Tongue (tissue), 1 donor: ENCODE measurements at regions not wholly inside any gene's neighbourhood (a gene's known extent, or its start where the extent isn't known, plus 50 kb on each side); places are given as distances from the start of the nearest gene placed in this dataset.
"Not testable (repeated sequence)": the region's sequence is repeated elsewhere in the genome, so short reads cannot be mapped to it uniquely, and the experiment has no call there.

Source experiments
- DNase-seq: peaks from one replicate; pipeline ENCODE4 v3.0.0-alpha.2; 2015

DNA sequence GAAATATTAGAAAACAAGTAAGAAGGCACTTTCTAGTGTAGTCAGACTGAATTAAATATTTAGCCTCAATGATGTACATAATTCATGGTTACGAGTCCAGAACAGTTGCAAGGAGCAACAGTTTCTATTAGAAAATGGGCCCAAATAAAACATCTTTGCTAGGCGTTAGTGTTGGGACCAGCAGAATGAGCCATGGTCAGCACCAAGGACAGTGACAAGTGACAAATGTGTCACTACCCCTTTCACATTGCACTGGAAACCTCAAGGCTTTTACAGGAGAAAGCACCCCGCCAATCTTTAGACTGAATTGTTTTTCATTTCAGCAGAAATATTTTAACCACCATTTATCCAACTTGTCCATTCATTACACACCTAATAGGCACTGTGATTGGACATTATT, 301.3 kb upstream of the ADCY2 start:
- peak; percentile 54 for DNase-seq

DNA sequence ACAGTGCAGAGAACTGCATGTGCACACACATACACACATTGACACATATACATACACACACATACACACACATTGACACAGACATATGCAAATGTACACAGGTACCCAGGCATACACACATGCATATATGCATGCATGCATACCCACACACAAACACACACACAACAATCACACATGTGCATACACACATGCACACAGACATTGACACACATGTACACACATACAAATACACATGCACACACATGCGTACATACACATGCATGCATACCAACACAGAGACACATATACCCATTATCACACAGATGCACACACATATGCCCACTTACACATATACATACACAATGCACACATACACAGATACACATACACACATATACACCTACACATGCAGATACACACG, 299.6 kb upstream of the ADCY2 start:
- DNase-seq: no peak

DNA sequence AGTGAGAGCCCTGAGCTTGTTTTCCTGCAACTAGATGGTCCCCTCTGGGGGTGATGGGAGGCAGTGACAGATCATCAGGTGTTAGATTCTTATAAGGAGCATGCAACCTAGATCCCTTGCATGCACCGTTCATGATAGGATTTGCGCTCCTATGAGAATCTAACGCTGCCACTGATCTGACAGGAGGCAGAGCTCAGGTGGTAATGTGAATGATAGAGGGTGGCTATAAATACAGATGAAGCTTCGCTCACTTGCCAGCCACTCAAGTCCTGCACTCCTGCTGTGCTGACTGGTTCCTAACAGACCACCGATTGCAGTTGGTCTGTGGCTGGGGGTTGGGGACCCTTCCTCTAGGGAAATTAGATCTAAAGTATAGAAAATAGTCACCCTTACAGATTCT, 290.6 kb upstream of the ADCY2 start:
- no peak for DNase-seq

DNA sequence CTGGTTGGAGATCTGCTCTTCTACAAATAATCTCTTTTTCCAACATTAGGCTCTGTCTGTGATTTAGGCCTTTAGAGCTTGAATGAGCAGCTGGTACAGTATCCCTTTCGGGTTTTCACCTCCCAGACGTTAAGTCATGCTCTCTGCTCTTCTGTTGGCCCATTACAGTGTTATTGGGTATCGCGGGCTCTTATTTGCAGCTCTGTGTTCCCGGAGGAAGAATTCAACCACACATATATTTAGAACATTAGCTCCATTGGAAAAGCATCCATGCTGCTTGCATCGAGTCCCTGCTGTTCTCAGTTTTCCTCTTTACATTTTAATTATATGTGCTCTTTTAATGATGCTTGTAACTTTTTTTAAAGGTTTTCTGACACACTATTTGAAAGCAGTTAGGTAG, 278.0 kb upstream of the ADCY2 start:
- no peak for DNase-seq

DNA sequence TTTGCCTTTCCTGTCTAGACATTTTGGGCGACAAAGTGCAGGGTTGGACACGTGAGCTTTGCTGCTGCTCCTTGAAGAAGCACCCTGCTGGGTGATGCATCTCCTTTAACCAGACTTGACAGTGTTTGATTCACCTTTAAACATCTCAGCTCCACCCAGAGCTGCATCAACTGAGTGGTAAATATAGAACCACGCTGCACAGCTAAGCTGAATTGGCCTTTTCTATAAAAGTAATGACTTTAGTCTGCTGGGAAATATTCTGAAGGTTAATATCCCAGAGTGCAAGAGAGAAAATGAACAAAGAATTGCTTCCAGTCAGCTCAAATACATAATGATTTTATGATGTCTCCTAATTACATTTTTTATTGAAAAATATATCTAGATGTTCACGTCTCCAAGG, 264.3 kb upstream of the ADCY2 start:
- DNase-seq: no peak

DNA sequence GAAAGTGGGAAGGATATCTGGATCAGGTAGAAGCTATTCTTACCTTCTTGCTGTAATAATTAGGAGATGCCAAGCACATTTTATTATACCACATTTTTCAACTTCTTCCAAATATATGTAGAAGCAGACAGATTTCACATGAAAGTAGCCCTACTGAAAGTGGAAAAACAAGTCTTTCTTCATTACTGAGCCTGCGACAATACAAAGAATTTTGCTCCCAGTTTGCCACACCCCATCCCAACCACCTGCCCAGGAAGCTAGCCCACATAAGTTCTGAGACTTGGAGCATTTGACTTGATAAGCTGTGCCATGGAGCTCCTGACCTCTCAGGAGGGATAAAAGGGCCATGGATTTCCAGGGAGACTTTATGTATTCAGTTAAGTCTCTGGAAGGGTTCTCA, 249.1 kb upstream of the ADCY2 start:
- peak; percentile 13 for DNase-seq

DNA sequence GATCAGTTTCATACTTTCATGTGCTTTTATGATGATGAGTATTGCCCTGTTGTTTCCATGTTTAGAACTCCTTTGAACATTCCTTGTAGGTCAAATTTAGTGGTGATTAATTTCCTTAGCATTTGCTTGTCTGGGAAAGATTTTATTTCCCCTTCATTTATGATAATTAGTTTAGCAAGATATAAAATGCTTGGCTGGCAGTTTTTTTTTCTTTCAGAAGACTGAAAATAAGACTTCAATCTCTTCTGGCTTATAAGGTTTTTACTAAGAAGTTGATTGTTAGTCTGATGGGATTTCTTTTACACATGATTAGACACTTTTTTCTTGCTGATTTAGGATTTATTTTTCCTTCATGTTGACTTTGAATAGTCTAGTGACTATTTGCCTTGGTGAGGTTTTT, 238.9 kb upstream of the ADCY2 start:
- DNase-seq: no peak

DNA sequence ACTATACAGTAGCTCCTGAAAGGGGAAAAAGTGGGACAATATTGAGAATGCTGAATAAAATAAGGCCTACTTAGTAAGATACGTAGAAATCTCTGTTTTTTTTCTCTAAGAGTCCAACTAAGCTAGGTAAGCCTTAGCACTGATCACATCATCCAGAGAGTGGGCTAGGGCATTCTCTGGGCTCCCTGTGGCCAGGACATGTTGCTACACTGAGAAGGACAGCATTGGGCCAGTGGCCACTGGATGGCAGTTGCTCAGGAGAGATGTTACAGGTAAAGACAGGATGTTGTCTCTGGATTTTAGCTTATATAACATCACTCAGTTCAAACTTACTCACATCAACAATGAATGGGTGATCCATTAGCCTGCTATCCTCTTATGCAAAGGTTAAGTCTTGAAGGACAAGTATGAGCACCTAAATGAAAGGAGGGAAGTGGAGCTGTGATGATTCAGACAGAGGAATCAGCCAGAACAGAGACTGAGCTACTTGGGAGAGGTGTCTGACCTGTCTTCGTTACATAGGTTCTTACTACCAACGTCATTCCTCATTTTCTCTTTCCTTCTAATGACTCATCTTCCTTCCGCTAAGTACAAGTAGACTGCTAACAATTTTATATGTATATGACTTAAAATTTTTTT, 226.6 kb upstream of the ADCY2 start:
- no peak for DNase-seq

DNA sequence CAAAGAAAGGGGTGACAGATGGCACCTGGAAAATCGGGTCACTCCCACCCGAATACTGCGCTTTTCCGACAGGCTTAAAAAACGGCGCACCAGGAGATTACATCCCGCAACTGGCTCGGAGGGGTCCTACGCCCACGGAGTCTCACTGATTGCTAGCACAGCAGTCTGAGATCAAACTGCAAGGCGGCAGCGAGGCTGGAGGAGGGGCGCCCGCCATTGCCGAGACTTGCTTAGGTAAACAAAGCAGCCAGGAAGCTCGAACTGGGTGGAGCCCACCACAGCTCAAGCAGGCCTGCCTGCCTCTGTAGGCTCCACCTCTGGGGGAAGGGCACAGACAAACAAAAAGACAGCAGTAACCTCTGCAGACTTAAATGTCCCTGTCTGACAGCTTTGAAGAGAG, 225.2 kb upstream of the ADCY2 start:
- DNase-seq: not testable (repeated sequence)

DNA sequence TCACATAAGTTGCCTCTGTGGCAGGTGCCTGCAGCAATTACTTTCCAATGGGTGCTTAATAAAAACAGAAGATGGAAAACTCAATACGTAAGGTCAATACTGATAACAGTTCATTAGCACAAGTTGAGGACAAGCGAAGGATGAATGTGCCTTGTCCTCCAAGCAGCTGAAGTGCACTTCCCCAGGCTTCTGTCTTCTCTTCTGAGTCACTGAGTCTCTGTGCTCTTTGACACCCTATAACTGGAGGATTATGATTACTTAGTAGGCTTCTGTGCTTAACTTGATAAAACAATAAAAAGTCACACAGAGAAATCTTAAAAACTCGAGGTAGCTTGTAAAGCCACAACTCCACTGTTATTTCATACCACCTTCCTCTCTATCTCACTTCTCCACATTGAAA, 216.6 kb upstream of the ADCY2 start:
- DNase-seq: no peak

DNA sequence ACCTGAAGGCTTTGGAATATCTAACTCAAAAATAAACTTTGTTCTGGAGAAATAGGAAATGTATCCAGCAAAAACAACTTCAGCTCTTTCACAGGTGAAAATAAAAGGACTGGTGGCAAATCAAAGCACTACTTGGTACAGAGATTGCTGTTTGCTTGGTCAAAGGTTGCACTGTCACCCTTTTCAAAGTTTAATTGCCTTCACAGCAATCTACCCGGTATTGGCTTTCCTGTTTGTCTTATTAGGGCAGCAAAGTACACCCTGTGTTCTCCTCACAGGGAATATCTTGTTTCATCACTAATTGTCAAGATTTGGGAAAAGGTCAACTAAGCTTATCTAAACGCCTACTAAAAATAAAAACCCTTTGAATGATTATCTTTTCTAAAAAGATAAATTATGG, 214.1 kb upstream of the ADCY2 start:
- DNase-seq: no peak

DNA sequence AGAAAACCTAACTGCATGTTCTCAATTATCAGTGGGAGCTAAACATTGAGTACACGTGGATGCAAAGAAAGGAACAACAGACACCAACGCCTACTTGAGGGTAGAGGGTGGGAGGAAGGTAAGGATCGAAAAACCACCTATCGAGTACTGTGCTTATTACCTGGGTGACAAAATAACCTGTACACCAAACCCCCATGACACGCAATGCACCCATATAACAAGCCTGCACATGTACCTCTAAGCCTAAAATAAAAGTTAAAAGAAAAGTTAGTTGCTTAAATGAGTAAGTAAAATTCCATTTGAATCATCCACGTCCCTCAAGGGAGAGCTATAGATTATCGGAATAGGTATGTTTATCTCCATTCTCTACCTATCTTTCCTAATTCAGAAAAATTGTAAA, 210.2 kb upstream of the ADCY2 start:
- DNase-seq: no peak

DNA sequence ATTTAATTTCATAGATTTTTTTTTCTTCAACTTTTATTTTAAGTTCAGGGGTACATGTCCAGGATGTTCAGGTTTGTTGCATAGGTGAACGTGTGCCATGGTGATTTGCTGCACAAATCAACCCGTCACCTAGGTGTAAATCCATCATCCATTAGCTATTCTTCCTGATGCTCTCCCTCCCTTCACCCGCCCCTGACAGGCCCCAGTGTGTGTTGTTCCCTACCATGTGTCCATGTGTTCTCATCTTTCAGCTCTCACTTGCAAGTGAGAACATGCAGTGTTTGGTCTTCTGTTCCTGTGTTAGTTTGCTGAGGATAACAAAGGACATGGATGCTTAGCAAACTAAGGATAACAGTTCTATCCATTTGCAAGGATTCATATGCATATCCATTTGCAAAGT, 209.1 kb upstream of the ADCY2 start:
- DNase-seq: no peak

DNA sequence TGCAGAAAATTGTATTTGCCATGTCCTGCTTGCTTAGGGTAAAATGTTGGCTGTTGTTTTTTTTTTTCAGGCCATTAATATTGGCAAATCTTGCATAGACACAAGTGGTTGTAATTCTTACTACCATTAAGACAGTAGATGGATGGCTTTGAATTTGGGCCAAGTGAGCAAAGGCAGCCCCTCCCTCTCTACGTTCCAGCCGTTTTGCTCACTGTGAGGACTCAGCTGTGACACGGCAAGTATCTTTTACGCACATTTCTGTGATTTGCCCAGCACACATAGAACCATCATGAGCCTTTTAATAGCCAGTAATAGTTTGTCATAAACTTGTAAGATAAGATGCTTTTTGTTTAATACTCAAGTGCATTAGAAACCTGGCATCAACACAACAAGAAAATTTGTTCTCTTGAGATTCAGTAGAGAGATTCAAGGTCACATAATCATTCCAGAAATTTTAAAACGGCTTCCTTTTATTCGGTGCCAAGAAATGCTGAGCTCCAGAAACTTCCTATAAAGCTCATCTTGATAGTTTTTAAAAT, 205.2 kb upstream of the ADCY2 start:
- peak; percentile 14 for DNase-seq

DNA sequence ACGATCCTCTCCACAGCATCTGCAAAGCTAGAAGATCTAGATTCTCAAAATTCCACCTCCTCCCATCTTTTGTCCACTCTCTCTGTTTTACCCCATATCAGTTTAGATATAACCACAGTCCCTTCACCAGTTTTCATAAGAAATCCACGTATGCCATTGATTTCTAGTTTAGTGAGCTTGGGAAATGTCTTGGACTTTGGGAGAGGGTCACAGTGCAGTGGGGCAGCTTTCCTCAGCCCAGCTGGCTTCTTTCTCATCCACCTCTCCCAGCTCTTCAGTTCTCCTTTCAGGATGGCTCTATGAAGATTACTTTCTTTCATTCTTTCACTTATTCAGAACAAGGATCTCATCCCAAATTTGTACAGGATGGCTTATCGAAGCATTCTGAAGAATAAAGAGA, 203.9 kb upstream of the ADCY2 start:
- no peak for DNase-seq

DNA sequence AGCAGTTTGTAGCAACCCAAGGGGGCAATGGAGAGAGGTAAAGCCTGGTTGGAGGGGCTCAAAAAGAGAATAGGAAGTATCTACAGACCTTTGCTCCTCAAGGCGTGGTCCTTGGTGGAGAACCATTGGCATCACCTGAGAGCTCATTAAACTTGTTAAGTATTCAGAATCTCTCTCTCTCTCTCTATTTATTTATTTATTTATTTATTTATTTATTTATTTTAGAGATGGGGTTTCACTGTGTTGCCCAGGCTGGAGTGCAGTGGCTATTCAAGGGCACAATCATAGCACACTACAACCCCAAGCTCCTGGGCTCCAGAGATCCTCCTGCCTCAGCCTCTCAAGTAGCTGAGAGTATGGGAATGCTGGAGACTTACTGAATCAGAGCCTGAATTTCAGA, 193.1 kb upstream of the ADCY2 start:
- no peak for DNase-seq

DNA sequence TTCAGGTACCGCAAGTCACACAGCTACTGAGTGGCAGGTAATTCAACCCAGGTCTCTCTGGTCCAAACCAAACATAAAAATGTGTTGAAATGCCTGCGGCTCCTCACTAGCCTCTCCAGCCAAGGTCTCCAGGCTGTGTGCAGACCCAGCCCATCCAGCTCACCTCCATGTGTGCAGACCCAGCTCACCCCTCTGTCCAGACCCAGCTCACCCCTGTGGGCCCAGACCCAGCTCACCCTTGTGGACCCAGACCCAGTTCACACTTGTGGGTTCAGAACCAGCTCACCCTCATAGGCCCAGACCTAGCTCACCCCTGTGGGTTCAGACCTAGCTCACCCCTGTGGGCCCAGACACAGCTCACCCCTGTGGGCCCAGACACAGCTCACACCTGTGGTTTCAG, 188.0 kb upstream of the ADCY2 start:
- no peak for DNase-seq

DNA sequence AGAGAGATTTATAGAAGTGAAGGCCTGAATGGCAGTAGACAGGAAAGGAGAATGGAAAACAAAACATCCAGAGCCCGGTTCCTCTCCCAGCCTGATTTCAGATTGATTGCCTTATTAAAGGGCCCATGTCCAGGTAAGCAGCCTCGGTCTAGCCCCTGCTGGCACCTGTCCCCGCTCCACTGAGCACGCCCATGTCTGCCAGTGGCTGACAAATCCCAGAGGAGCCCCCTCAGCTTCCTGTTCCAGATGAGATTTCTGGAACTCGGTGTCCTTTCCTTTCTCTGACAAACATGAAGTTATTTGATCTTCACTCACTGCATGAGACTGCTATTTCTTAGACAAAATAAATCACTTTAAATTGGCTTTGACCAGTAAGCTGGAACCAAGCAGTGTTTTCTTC, 187.0 kb upstream of the ADCY2 start:
- DNase-seq: no peak

DNA sequence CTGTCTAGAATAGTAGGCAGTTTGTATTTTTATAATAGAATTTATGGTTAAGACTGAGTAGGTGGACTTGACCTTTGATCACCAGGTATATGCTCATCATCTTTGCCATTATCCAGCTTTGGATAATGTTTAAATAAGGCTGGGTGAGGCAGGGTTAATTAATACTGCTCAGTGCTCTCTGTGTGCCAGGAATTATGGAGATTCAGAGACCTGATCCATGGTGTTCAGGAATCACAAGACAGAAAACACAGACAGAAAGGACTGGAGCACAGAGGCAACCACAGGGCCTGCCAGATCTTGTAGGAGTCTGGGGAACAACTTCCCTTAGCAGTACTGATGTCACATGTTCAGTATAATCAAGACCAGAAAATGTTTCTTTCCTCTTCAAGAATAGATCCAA, 186.3 kb upstream of the ADCY2 start:
- DNase-seq: peak; percentile 22

DNA sequence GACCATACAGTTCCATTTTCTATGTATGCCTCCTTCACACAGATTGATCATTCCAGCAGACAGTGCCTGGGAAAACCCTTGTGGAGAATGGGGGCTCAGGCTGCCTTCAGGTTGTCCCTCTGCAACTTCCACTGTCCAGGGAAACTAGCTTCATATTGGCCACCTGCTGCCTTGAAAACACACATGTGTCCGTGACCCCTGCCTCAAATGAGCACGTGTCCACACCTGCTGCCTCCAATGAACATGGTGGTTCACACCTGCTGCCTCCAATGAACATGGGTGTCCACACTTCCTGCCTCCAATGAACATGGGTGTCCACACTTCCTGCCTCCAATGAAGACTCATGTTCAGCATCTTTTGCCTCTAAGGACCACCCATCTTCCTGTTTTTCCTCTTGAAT, 185.4 kb upstream of the ADCY2 start:
- DNase-seq: no peak

DNA sequence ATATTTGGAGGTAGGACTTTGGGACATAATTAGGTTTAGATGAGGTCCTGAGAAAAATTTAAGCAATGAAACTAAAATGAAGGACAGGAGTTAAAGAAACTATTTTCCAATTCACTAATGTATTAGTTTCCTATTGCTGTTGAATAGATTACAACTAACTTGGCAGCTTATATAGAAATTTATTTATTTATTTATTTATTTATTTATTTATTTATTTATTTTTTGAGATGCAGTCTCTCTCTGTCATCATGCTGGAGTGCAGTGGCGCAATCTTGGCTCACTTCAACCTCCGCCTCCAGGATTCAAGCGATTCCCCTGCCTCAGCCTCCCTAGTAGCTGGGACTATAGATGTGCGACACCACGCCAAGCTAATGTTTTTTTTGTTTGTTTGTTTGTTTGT, 182.4 kb upstream of the ADCY2 start:
- DNase-seq: no peak

DNA sequence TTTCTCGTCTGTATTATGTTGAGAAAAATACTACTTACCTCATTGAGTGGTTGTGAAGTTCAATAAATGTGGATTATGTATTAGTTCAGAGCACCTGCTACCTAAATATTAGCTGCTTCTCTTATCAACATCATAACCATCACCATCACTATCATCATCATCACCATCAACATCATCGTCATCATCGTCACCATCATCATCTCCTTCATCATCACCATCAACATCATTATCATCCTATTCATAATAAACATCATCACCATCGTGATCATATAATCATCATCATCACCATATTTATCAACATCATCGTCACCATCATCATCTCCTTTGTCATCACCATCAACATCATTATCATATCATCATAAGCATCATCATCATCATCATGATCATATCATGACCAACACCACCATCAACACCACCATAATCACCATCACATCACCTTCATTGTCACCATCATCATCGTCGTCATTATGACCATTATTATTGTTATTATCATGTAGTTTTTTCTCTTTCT, 181.0 kb upstream of the ADCY2 start:
- DNase-seq: no peak

DNA sequence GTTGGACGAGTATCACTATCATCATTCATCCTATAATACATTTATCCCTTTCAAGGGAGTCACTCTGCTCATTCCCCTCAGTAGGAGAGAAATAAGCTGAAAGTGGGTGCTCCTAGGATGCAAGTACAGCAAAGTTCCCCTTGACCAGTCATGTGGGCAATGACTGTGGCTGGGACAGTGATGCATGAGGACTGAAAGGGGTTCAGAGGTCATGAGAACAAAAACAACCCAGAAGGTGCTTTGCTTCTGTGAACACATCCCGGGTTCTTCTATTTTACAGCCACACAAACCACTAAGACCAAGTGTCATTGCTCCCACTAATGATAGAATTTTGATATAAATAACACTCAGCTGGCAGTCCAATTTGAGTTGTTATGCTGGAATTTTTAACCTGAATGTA, 177.8 kb upstream of the ADCY2 start:
- no peak for DNase-seq

DNA sequence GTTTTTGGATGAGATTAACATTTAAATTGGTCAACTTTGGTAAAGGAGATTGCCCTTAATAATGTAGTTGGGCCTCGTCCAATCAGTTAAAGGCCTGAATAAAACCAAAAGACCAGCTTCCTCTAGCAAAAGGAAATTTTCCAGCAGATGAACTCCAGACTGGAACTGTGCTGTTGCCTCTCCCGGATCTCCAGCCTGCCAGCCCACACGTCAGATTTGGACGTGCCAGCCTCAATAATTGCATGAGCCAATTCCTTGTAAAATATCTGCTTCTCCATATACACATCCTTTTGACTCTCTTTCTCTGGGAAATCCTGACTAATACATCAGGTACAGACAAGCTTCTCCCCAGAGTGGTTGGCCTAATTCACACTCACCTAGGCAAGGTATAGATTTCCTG, 175.8 kb upstream of the ADCY2 start:
- no peak for DNase-seq

DNA sequence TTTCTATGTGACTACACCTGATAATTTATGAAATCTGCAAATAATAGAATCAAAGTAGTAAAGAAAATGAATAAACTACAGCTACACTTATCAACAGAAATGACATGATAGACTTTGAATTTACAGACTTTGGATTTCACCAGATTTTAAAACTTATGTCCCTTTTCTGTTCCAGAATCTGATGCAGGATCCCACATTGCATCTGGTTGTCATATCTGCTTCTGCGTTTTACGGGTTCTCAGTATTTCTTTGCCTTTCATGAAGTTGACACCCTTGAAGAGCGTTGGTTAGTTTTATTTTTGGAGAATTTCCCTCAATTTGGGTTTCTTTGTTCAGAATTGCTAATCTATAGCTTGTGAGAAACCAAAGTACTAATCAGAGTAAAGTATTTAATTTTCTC, 174.9 kb upstream of the ADCY2 start:
- DNase-seq: no peak
